Liver (tissue), 3 donors: ENCODE measurements at regions not wholly inside any gene's neighbourhood (a gene's known extent, or its start where the extent isn't known, plus 50 kb on each side); places are given as distances from the start of the nearest gene placed in this dataset.

Source experiments
- EGR1 ChIP-seq, 2 donors: IDR thresholded peaks; 2 replicates each; pipeline ENCODE4 v1.6.1; 2016 to 2018; ENCODE audit warnings: antibody characterized with exemption in 2 of 2, low read depth in 2 of 2
- GABPA ChIP-seq, 2 donors: IDR thresholded peaks in 1 of 2; conservative IDR thresholded peaks in 1 of 2; 2 replicates each; pipeline ENCODE4 v1.6.1; 2016; ENCODE audit warnings: antibody characterized with exemption in 2 of 2, mild to moderate bottlenecking in 1 of 2, moderate library complexity in 1 of 2
- TAF1 ChIP-seq: conservative IDR thresholded peaks from 2 replicates; pipeline ENCODE4 v1.6.1; 2016; ENCODE audit warnings: antibody characterized with exemption, mild to moderate bottlenecking
- YY1 ChIP-seq: IDR thresholded peaks from 2 replicates; pipeline ENCODE4 v1.6.1; 2016; ENCODE audit warnings: antibody characterized with exemption, mild to moderate bottlenecking
- TF ChIP-seq, protein P1 (sequence below): fragments of 150-350 bp; IDR thresholded peaks from 2 replicates; pipeline ENCODE4 v1.5.1; 2017; ENCODE audit warnings: improper control_type of control experiment, low read depth, low read length; ENCODE audit not compliant: missing input control
- donor health status: healthy.
- donor health status: healthy.

DNA sequence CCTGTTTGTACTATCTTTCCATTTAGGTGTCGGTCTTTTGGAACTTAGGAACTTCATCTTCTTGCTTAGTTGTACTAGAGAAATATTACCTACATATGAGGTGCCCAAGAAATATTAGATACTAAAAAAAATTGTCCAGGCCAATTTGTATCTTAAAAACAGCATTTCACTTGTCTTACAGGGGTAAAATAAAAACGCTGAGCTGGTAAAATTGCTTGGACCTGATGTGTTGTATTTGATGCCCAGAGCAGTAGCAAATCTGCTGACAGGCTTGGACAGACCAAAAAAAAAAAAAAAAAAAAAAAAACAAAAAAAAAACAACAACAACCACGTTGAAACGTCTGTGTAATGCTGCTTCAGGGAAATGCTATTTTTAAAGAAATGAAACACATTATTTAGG is 150.4 kb upstream of the ARX start:
- TF ChIP-seq, protein P1, sequence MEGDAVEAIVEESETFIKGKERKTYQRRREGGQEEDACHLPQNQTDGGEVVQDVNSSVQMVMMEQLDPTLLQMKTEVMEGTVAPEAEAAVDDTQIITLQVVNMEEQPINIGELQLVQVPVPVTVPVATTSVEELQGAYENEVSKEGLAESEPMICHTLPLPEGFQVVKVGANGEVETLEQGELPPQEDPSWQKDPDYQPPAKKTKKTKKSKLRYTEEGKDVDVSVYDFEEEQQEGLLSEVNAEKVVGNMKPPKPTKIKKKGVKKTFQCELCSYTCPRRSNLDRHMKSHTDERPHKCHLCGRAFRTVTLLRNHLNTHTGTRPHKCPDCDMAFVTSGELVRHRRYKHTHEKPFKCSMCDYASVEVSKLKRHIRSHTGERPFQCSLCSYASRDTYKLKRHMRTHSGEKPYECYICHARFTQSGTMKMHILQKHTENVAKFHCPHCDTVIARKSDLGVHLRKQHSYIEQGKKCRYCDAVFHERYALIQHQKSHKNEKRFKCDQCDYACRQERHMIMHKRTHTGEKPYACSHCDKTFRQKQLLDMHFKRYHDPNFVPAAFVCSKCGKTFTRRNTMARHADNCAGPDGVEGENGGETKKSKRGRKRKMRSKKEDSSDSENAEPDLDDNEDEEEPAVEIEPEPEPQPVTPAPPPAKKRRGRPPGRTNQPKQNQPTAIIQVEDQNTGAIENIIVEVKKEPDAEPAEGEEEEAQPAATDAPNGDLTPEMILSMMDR: no peak
- TF ChIP-seq GABPA (IDR thresholded peaks at IDR 0.05 in 1 of 2, conservative IDR thresholded peaks at IDR 0.05 in 1 of 2) (no peak), YY1 (no peak), TAF1 (no peak), EGR1 (IDR thresholded peaks at IDR 0.05; ENCODE audit: low read depth in 2 of 2) (no peak)
